ENCODE measurements at regions not wholly inside any gene's neighbourhood (a gene's known extent, or its start where the extent isn't known, plus 50 kb on each side); places are given as distances from the start of the nearest gene placed in this dataset.

GRCh38 chr4:26083987-26084386 lies 170.0 kb downstream of the SMIM20 start:
- peak overlapping the region; percentile 93 for H3K27ac Mint-ChIP-seq
- H3K4me1 Mint-ChIP-seq, result peaks cover 88% of the 10 kb centered on the region
- ATAC-seq, result peak; percentile 64

GRCh38 chr4:26084414-26084813 lies 170.4 kb downstream of the SMIM20 start:
- ATAC-seq, result no peak
- peaks cover 16% of the 10 kb centered on the region for H3K36me3 Mint-ChIP-seq
- peaks cover 91% of the 10 kb centered on the region for H3K4me1 Mint-ChIP-seq
- H3K27ac Mint-ChIP-seq, result peak overlapping the region; percentile 93
- H3K9me3 Mint-ChIP-seq, result peaks cover 6% of the 10 kb centered on the region
- H3K4me3 Mint-ChIP-seq, result peak overlapping the region; percentile 28
- no peak for DNase-seq (ENCODE audit: low spot score in 2 of 2)

More at GRCh38 chr4:26083987-26084386, 170.0 kb downstream of the SMIM20 start:
- peak overlapping the region; percentile 28 for H3K4me3 Mint-ChIP-seq
- H3K9me3 Mint-ChIP-seq, result peaks cover 6% of the 10 kb centered on the region
- DNase-seq (ENCODE audit: low spot score in 2 of 2), result no peak
- H3K36me3 Mint-ChIP-seq, result peaks cover 16% of the 10 kb centered on the region

GRCh38 chr4:26085551-26085950 lies 171.5 kb downstream of the SMIM20 start:
- Mint-ChIP-seq H3K9me3 (peaks cover 10% of the 10 kb centered on the region), H3K36me3 (peaks cover 16% of the 10 kb centered on the region), H3K4me1 (peaks cover 85% of the 10 kb centered on the region), H3K27ac (peak overlapping the region; percentile 93), H3K4me3 (peak overlapping the region; percentile 28)
- DNase-seq (ENCODE audit: low spot score in 2 of 2), result no peak
- ATAC-seq, result no peak

- DNase-seq (ENCODE audit: low spot score in 2 of 2) (no peak), ATAC-seq (no peak)
- H3K4me3 Mint-ChIP-seq, result no peak overlapping the region
- H3K9me3 Mint-ChIP-seq, result peaks cover 11% of the 10 kb centered on the region
- H3K36me3 Mint-ChIP-seq, result peaks cover 12% of the 10 kb centered on the region
- peaks cover 72% of the 10 kb centered on the region for H3K4me1 Mint-ChIP-seq
- H3K27ac Mint-ChIP-seq, result no peak overlapping the region
Measured at GRCh38 chr4:26086621-26087441, 172.8 kb downstream of the SMIM20 start.

GRCh38 chr4:26088433-26088928 lies 174.5 kb downstream of the SMIM20 start:
- H3K27ac Mint-ChIP-seq, result peak overlapping the region; percentile 90
- H3K4me1 Mint-ChIP-seq, result peaks cover 66% of the 10 kb centered on the region
- peak overlapping the region; percentile 64 for H3K4me3 Mint-ChIP-seq
- DNase-seq (ENCODE audit: low spot score in 2 of 2) (no peak), ATAC-seq (peak; percentile 90)
- H3K9me3 Mint-ChIP-seq, result peaks cover 11% of the 10 kb centered on the region
- H3K36me3 Mint-ChIP-seq, result peaks cover 6% of the 10 kb centered on the region

- H3K4me3 Mint-ChIP-seq, result peak overlapping the region; percentile 1
- ATAC-seq (no peak), DNase-seq (ENCODE audit: low spot score in 2 of 2) (no peak)
- peaks cover 27% of the 10 kb centered on the region for H3K9me3 Mint-ChIP-seq
- H3K27ac Mint-ChIP-seq, result peak overlapping the region; percentile 43
- H3K4me1 Mint-ChIP-seq, result peaks cover 35% of the 10 kb centered on the region
- H3K36me3 Mint-ChIP-seq, result no peaks in the 10 kb centered on the region
Measured at GRCh38 chr4:26093551-26093950, 179.5 kb downstream of the SMIM20 start.

- peak overlapping the region; percentile 43 for H3K27ac Mint-ChIP-seq
- DNase-seq (ENCODE audit: low spot score in 2 of 2) (no peak), ATAC-seq (peak; percentile 75)
- peaks cover 28% of the 10 kb centered on the region for H3K9me3 Mint-ChIP-seq
- H3K36me3 Mint-ChIP-seq, result no peaks in the 10 kb centered on the region
- peaks cover 30% of the 10 kb centered on the region for H3K4me1 Mint-ChIP-seq
- no peak overlapping the region for H3K4me3 Mint-ChIP-seq
Measured at GRCh38 chr4:26094076-26094475, 180.1 kb downstream of the SMIM20 start.

GRCh38 chr4:26094911-26095310 lies 180.9 kb downstream of the SMIM20 start:
- H3K27ac Mint-ChIP-seq, result no peak overlapping the region
- H3K9me3 Mint-ChIP-seq, result peaks cover 30% of the 10 kb centered on the region
- DNase-seq (ENCODE audit: low spot score in 2 of 2), result no peak
- H3K4me3 Mint-ChIP-seq, result no peak overlapping the region
- no peak for ATAC-seq
- peaks cover 30% of the 10 kb centered on the region for H3K4me1 Mint-ChIP-seq
- no peaks in the 10 kb centered on the region for H3K36me3 Mint-ChIP-seq

- Mint-ChIP-seq H3K4me3 (no peak overlapping the region), H3K27ac (no peak overlapping the region), H3K36me3 (no peaks in the 10 kb centered on the region), H3K9me3 (peaks cover 23% of the 10 kb centered on the region), H3K4me1 (peaks cover 25% of the 10 kb centered on the region)
- no peak for ATAC-seq
- no peak for DNase-seq (ENCODE audit: low spot score in 2 of 2)
Measured at GRCh38 chr4:26099967-26100366, 185.9 kb downstream of the SMIM20 start.

GRCh38 chr4:26101011-26101410 lies 187.0 kb downstream of the SMIM20 start:
- DNase-seq (ENCODE audit: low spot score in 2 of 2) (no peak), ATAC-seq (no peak)
- no peaks in the 10 kb centered on the region for H3K36me3 Mint-ChIP-seq
- H3K4me1 Mint-ChIP-seq, result peaks cover 21% of the 10 kb centered on the region
- peaks cover 23% of the 10 kb centered on the region for H3K9me3 Mint-ChIP-seq
- H3K4me3 Mint-ChIP-seq, result no peak overlapping the region
- no peak overlapping the region for H3K27ac Mint-ChIP-seq

- peaks cover 6% of the 10 kb centered on the region for H3K9me3 Mint-ChIP-seq
- peaks cover 30% of the 10 kb centered on the region for H3K4me1 Mint-ChIP-seq
- no peak overlapping the region for H3K4me3 Mint-ChIP-seq
- ATAC-seq (peak; percentile 68), DNase-seq (ENCODE audit: low spot score in 2 of 2) (no peak)
- peak overlapping the region; percentile 38 for H3K27ac Mint-ChIP-seq
- H3K36me3 Mint-ChIP-seq, result no peaks in the 10 kb centered on the region
Measured at GRCh38 chr4:26104056-26104685, 190.2 kb downstream of the SMIM20 start.

- H3K36me3 Mint-ChIP-seq, result no peaks in the 10 kb centered on the region
- no peaks in the 10 kb centered on the region for H3K9me3 Mint-ChIP-seq
- no peak for ATAC-seq
- DNase-seq (ENCODE audit: low spot score in 2 of 2), result no peak
- H3K27ac Mint-ChIP-seq, result no peak overlapping the region
- no peak overlapping the region for H3K4me3 Mint-ChIP-seq
- peaks cover 22% of the 10 kb centered on the region for H3K4me1 Mint-ChIP-seq
Measured at GRCh38 chr4:26105337-26105736, 191.3 kb downstream of the SMIM20 start.

- peaks cover under 1% of the 10 kb centered on the region for H3K9me3 Mint-ChIP-seq
- ATAC-seq (no peak), DNase-seq (ENCODE audit: low spot score in 2 of 2) (no peak)
- no peaks in the 10 kb centered on the region for H3K36me3 Mint-ChIP-seq
- H3K27ac Mint-ChIP-seq, result peak overlapping the region; percentile 14
- H3K4me1 Mint-ChIP-seq, result peaks cover 22% of the 10 kb centered on the region
- H3K4me3 Mint-ChIP-seq, result no peak overlapping the region
Measured at GRCh38 chr4:26105815-26106699, 192.0 kb downstream of the SMIM20 start.

- no peaks in the 10 kb centered on the region for H3K36me3 Mint-ChIP-seq
- peaks cover 5% of the 10 kb centered on the region for H3K9me3 Mint-ChIP-seq
- no peak overlapping the region for H3K4me3 Mint-ChIP-seq
- peaks cover 22% of the 10 kb centered on the region for H3K4me1 Mint-ChIP-seq
- ATAC-seq (no peak), DNase-seq (ENCODE audit: low spot score in 2 of 2) (no peak)
- peak overlapping the region; percentile 14 for H3K27ac Mint-ChIP-seq
Measured at GRCh38 chr4:26106776-26107175, 192.8 kb downstream of the SMIM20 start.

- Mint-ChIP-seq H3K27ac (no peak overlapping the region), H3K36me3 (no peaks in the 10 kb centered on the region), H3K4me3 (no peak overlapping the region), H3K9me3 (peaks cover 5% of the 10 kb centered on the region), H3K4me1 (peaks cover 22% of the 10 kb centered on the region)
- DNase-seq (ENCODE audit: low spot score in 2 of 2) (no peak), ATAC-seq (no peak)
Measured at GRCh38 chr4:26108054-26108453, 194.0 kb downstream of the SMIM20 start.

Data from stimulated activated effector memory CD8-positive, alpha-beta T cell treated with anti-CD3 and anti-CD28 coated beads, Interleukin-12 subunit alpha, Interleukin-12 subunit beta, amount 100 ng/mL, for 72 hours (primary cell).